HG03060 (cell line): ENCODE measurements at regions not wholly inside any gene's neighbourhood (a gene's known extent, or its start where the extent isn't known, plus 50 kb on each side); places are given as distances from the start of the nearest gene placed in this dataset.
"Not testable (repeated sequence)": the region's sequence is repeated elsewhere in the genome, so short reads cannot be mapped to it uniquely, and the experiment has no call there.

ENCODE experiments used
- ATAC-seq: cut with Tn5 transposase; IDR thresholded peaks from one replicate; pipeline ENCODE4 v1.9.1; 2021; ENCODE audit warnings: low read depth, moderate number of reproducible peaks; ENCODE audit not compliant: unreplicated experiment

GRCh38 chr9:31023847-31024246, 1360.6 kb upstream of the ACO1 start:
- no peak for ATAC-seq

GRCh38 chr9:31027678-31028077, 1356.8 kb upstream of the ACO1 start:
- no peak for ATAC-seq

GRCh38 chr9:31028137-31028536, 1356.3 kb upstream of the ACO1 start:
- ATAC-seq = no peak

GRCh38 chr9:31030741-31031202, 1353.7 kb upstream of the ACO1 start:
- no peak for ATAC-seq

- ATAC-seq = no peak
Observed at GRCh38 chr9:31032206-31032605, 1352.2 kb upstream of the ACO1 start.

GRCh38 chr9:31034311-31034710, 1350.1 kb upstream of the ACO1 start:
- no peak for ATAC-seq

- ATAC-seq = no peak
Observed at GRCh38 chr9:31040564-31040963, 1343.9 kb upstream of the ACO1 start.

- ATAC-seq = no peak
Observed at GRCh38 chr9:31045810-31046209, 1338.6 kb upstream of the ACO1 start.

- not testable (repeated sequence) for ATAC-seq
Observed at GRCh38 chr9:31061592-31061991, 1322.9 kb upstream of the ACO1 start.

- no peak for ATAC-seq
Observed at GRCh38 chr9:31065691-31066090, 1318.8 kb upstream of the ACO1 start.

- ATAC-seq = no peak
Observed at GRCh38 chr9:31067418-31067817, 1317.0 kb upstream of the ACO1 start.

- ATAC-seq = no peak
Observed at GRCh38 chr9:31071606-31072286, 1312.7 kb upstream of the ACO1 start.

- ATAC-seq = peak; percentile 52
Observed at GRCh38 chr9:31078175-31078574, 1306.3 kb upstream of the ACO1 start.

GRCh38 chr9:31084350-31084749, 1300.1 kb upstream of the ACO1 start:
- ATAC-seq = no peak

GRCh38 chr9:31089549-31090221, 1294.8 kb upstream of the ACO1 start:
- ATAC-seq = no peak

- ATAC-seq = no peak
Observed at GRCh38 chr9:31100311-31100710, 1284.1 kb upstream of the ACO1 start.

- ATAC-seq = no peak
Observed at GRCh38 chr9:31103836-31104235, 1280.6 kb upstream of the ACO1 start.

- ATAC-seq = no peak
Observed at GRCh38 chr9:31104249-31104648, 1280.2 kb upstream of the ACO1 start.

- no peak for ATAC-seq
Observed at GRCh38 chr9:31112491-31112890, 1272.0 kb upstream of the ACO1 start.

GRCh38 chr9:31114346-31114745, 1270.1 kb upstream of the ACO1 start:
- no peak for ATAC-seq

GRCh38 chr9:31119890-31120454, 1264.5 kb upstream of the ACO1 start:
- ATAC-seq = peak; percentile 87

GRCh38 chr9:31124389-31124788, 1260.1 kb upstream of the ACO1 start:
- no peak for ATAC-seq
